Choroid plexus epithelial cell (primary cell): ENCODE measurements at regions not wholly inside any gene's neighbourhood (a gene's known extent, or its start where the extent isn't known, plus 50 kb on each side); places are given as distances from the start of the nearest gene placed in this dataset.
"Not testable (repeated sequence)": the region's sequence is repeated elsewhere in the genome, so short reads cannot be mapped to it uniquely, and the experiment has no call there.

ENCODE experiments used
- DNase-seq: peaks from one replicate; pipeline ENCODE4 v3.0.0-alpha.2; 2010; ENCODE audit warnings: low read depth
- H3K4me3 ChIP-seq: 2 replicates; pipeline ENCODE4 v1.5.1; 2011; ENCODE audit warnings: low read depth, mild to moderate bottlenecking, control low read depth, low read length, moderate library complexity
- TF ChIP-seq, protein P1 (sequence below): conservative IDR thresholded peaks from 2 replicates; pipeline ENCODE4 v1.5.1; 2011; ENCODE audit warnings: low read depth, mild to moderate bottlenecking, control low read depth, inconsistent platforms, low read length, moderate library complexity

DNA sequence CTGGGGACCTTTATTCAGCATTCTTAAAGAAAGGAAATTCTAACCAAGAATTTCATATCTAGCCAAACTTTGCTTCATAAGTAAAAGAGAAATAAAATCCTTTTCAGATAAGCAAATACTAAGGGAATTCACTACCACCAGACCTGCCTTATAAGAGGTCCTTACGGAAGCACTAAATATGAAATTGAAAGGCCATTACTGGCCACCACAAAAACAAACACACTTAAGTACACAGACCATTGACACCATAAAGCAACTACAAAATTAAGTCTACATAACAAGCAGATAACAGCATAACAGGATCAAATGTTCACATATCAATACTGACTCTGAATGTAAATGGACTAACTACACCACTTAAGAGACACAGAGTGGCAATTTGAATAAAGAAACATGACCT, 361.4 kb upstream of the POU5F2 start:
- no peak overlapping the region for H3K4me3 ChIP-seq
- no peak for DNase-seq
- TF ChIP-seq, protein P1, sequence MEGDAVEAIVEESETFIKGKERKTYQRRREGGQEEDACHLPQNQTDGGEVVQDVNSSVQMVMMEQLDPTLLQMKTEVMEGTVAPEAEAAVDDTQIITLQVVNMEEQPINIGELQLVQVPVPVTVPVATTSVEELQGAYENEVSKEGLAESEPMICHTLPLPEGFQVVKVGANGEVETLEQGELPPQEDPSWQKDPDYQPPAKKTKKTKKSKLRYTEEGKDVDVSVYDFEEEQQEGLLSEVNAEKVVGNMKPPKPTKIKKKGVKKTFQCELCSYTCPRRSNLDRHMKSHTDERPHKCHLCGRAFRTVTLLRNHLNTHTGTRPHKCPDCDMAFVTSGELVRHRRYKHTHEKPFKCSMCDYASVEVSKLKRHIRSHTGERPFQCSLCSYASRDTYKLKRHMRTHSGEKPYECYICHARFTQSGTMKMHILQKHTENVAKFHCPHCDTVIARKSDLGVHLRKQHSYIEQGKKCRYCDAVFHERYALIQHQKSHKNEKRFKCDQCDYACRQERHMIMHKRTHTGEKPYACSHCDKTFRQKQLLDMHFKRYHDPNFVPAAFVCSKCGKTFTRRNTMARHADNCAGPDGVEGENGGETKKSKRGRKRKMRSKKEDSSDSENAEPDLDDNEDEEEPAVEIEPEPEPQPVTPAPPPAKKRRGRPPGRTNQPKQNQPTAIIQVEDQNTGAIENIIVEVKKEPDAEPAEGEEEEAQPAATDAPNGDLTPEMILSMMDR, result no peak

DNA sequence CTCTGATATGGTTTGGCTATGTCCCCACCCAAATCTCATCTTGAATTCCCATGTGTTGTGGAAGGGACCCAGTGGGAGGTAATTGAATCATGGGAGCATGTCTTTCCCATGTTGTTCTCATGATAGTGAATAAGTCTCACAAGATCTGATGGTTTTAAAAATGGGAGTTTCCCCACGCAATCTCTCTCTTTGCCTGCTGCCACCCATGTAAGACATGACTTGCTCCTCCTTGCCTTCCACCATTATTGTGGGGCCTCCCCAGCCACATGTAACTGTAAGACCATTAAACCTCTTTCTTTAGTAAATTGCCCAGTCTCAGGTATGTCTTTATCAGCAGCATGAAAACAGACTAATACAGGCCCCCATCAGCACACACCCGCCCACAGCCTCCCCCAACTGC, 356.0 kb upstream of the POU5F2 start:
- not testable (repeated sequence) for H3K4me3 ChIP-seq, DNase-seq

DNA sequence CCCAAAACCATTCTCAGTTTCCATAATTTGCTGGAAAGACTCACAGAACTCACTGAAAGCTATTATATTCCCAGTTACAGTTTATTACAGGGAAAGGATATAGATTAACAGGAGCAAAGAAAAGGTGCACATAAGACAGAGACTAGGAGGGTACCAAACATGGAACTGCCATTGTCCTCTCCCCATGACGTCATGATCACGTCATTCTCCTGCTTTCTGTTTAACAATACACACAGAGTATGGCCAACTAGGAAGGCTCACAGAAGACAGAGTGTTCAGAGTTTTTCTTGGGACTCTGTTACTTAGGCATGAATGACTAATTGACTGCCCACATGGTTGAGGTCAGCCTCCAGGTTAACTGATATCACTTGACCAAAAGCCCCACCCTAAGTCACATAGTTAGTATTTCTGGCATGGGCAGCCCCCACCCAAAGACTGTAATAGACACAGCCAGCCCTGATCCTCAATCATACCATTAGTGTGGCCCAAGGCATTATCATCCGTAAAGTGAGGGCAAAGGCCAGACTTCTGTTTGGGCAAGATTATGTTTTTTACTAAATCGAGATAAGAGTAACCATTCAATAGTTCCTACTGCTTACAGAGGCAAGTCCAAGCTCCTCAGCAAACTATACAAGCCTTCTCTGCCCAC, 353.5 kb upstream of the POU5F2 start:
- no peak for DNase-seq
- H3K4me3 ChIP-seq, result no peak overlapping the region
- TF ChIP-seq, protein P1, result no peak

DNA sequence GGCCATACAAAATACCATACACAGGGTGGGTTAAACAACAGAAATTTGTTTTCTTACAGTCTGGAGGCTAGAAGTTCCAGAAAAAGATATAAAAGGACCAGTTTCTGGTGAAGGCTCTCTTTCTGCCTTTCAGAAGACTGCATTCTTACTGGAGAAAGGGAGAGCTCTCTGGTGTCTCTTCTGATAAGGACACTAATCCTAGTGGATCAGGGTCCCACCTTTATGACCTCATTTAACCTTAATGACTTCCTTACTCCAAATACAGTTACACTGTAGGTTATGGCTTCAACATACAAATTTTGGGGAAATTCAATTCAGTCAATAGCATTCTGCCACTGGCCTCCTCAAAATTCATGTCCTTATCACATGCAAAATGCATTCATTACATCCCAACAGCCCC, 351.9 kb upstream of the POU5F2 start:
- no peak for DNase-seq

DNA sequence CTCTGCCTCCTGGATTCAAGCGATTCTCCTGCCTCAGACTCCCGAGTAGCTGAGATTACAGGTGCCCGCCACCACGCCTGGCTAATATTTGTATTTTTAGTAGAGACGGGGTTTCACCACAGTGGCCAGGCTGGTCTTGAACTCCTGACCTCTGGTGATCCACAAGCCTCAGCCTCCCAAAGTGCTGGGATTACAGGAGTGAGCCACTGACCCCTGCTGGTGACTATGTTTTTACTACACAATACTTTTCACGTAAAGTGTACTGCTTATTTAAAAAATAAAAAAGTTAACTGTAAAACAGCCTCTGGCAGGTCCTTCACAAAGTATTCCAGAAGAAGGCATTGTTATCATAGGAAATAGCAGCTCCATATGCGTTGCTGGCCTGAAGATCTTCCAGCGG, 345.2 kb upstream of the POU5F2 start:
- peak; percentile 51 for DNase-seq
- TF ChIP-seq, protein P1, result peak; percentile 57
- not testable (repeated sequence) for H3K4me3 ChIP-seq

More for the DNA sequence above, 351.9 kb upstream of the POU5F2 start:
- TF ChIP-seq, protein P1, result no peak
- no peak overlapping the region for H3K4me3 ChIP-seq

DNA sequence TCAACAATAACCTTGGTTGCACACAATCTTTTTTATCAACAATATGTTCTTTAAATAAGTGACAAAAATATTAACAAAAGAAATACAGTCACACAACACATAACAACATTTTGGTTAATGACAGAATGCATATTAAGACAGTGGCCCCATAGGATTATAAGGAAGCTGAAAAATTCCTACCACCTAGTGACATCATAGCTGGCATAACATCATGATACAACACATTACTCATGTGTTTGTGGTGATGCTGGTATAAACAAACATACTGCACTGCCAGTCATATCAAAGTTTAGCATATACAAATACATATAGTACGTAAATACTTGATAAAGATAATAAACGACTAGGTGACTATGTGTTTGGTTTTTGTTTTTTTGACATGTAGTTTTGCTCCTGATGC, 344.8 kb upstream of the POU5F2 start:
- TF ChIP-seq, protein P1, result no peak
- no peak for DNase-seq
- no peak overlapping the region for H3K4me3 ChIP-seq

DNA sequence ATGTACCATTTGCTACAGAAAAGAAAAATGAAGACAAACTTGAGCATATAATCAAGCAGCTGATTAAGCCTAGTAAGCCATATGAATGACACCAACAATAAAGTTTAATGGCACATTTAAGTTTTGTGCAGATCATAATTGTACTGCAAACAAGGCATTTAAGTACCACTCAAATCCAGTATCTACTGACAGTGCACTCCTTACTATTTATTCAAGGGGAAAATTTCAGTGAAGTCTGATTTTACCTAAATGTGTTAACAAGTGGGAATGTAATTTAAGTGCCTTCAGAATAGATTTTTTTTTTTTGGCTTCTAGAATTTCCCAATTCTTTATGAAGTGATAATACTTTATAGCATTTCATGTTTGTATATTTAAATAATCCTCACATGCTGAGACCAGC, 341.0 kb upstream of the POU5F2 start:
- TF ChIP-seq, protein P1, result no peak
- no peak for DNase-seq
- H3K4me3 ChIP-seq, result no peak overlapping the region
